ENCODE measurements at regions not wholly inside any gene's neighbourhood (a gene's known extent, or its start where the extent isn't known, plus 50 kb on each side); places are given as distances from the start of the nearest gene placed in this dataset.

GRCh38 chr4:54359919-54360650, 131.0 kb downstream of the PDGFRA start:
- H3K27me3 Mint-ChIP-seq (ENCODE audit: unreplicated experiment), result peaks cover 8% of the 10 kb centered on the region

GRCh38 chr4:54363037-54363436, 133.9 kb downstream of the PDGFRA start:
- no peak overlapping the region for H3K27ac Mint-ChIP-seq (ENCODE audit: unreplicated experiment)
- no peaks in the 10 kb centered on the region for H3K4me1 Mint-ChIP-seq (ENCODE audit: unreplicated experiment)

More at GRCh38 chr4:54359919-54360650, 131.0 kb downstream of the PDGFRA start:
- Mint-ChIP-seq H3K9me3 (ENCODE audit: unreplicated experiment) (no peaks in the 10 kb centered on the region), H3K36me3 (ENCODE audit: unreplicated experiment) (no peaks in the 10 kb centered on the region), H3K27ac (ENCODE audit: unreplicated experiment) (no peak overlapping the region), H3K4me1 (ENCODE audit: unreplicated experiment) (no peaks in the 10 kb centered on the region), H3K4me3 (ENCODE audit: unreplicated experiment) (no peak overlapping the region)
- DNase-seq (ENCODE audit: extremely low spot score, unreplicated experiment), result no peak
- no peak for TF ChIP-seq CTCF (IDR thresholded peaks at IDR 0.05)

GRCh38 chr4:54365691-54366090, 136.6 kb downstream of the PDGFRA start:
- no peaks in the 10 kb centered on the region for H3K36me3 Mint-ChIP-seq (ENCODE audit: unreplicated experiment)
- TF ChIP-seq CTCF (IDR thresholded peaks at IDR 0.05), result no peak
- H3K27ac Mint-ChIP-seq (ENCODE audit: unreplicated experiment), result no peak overlapping the region
- peaks cover 9% of the 10 kb centered on the region for H3K4me1 Mint-ChIP-seq (ENCODE audit: unreplicated experiment)
- H3K4me3 Mint-ChIP-seq (ENCODE audit: unreplicated experiment), result no peak overlapping the region
- no peaks in the 10 kb centered on the region for H3K9me3 Mint-ChIP-seq (ENCODE audit: unreplicated experiment)
- no peak for DNase-seq (ENCODE audit: extremely low spot score, unreplicated experiment)
- H3K27me3 Mint-ChIP-seq (ENCODE audit: unreplicated experiment), result no peaks in the 10 kb centered on the region

More at GRCh38 chr4:54363037-54363436, 133.9 kb downstream of the PDGFRA start:
- TF ChIP-seq CTCF (IDR thresholded peaks at IDR 0.05), result no peak
- Mint-ChIP-seq H3K36me3 (ENCODE audit: unreplicated experiment) (no peaks in the 10 kb centered on the region), H3K27me3 (ENCODE audit: unreplicated experiment) (no peaks in the 10 kb centered on the region), H3K4me3 (ENCODE audit: unreplicated experiment) (no peak overlapping the region), H3K9me3 (ENCODE audit: unreplicated experiment) (no peaks in the 10 kb centered on the region)
- DNase-seq (ENCODE audit: extremely low spot score, unreplicated experiment), result no peak

GRCh38 chr4:54367059-54367458, 138.0 kb downstream of the PDGFRA start:
- peaks cover 20% of the 10 kb centered on the region for H3K4me1 Mint-ChIP-seq (ENCODE audit: unreplicated experiment)
- H3K4me3 Mint-ChIP-seq (ENCODE audit: unreplicated experiment), result no peak overlapping the region

More at GRCh38 chr4:54367059-54367458, 138.0 kb downstream of the PDGFRA start:
- Mint-ChIP-seq H3K9me3 (ENCODE audit: unreplicated experiment) (peaks cover 3% of the 10 kb centered on the region), H3K27me3 (ENCODE audit: unreplicated experiment) (no peaks in the 10 kb centered on the region), H3K36me3 (ENCODE audit: unreplicated experiment) (no peaks in the 10 kb centered on the region), H3K27ac (ENCODE audit: unreplicated experiment) (no peak overlapping the region)
- no peak for DNase-seq (ENCODE audit: extremely low spot score, unreplicated experiment)
- TF ChIP-seq CTCF (IDR thresholded peaks at IDR 0.05), result peak; percentile 24

Measured in osteocyte (in vitro differentiated cells).